Upper lobe of right lung (tissue), 1 donor: ENCODE measurements at regions not wholly inside any gene's neighbourhood (a gene's known extent, or its start where the extent isn't known, plus 50 kb on each side); places are given as distances from the start of the nearest gene placed in this dataset.

ENCODE experiments used
- ATAC-seq: fragments of 200-7000 bp; cut with Tn5 transposase; one replicate; pipeline ENCODE4 v1.9.1; 2020; ENCODE audit warnings: mild to moderate bottlenecking, moderate library complexity
- DNase-seq: peaks from one replicate; pipeline ENCODE4 v3.0.0-alpha.2; 2020
- H3K27ac ChIP-seq: fragments of 200-600 bp; one replicate; pipeline ENCODE4 v1.8.0; 2022
- H3K27me3 ChIP-seq: fragments of 200-600 bp; one replicate; pipeline ENCODE4 v1.8.0; 2022; ENCODE audit warnings: mild to moderate bottlenecking
- H3K36me3 ChIP-seq: fragments of 200-600 bp; one replicate; pipeline ENCODE4 v1.8.0; 2022
- H3K4me1 ChIP-seq: fragments of 200-600 bp; one replicate; pipeline ENCODE4 v1.8.0; 2022
- H3K4me3 ChIP-seq: fragments of 200-600 bp; one replicate; pipeline ENCODE4 v1.8.0; 2022; ENCODE audit warnings: mild to moderate bottlenecking
- H3K9me3 ChIP-seq: fragments of 200-600 bp; one replicate; pipeline ENCODE4 v1.8.0; 2022
- CTCF ChIP-seq: fragments of 200-600 bp; IDR thresholded peaks from one replicate; pipeline ENCODE4 v1.8.0; 2022; ENCODE audit warnings: antibody characterized with exemption
- intact Hi-C: fragments of 100-400 bp; cut with DNase I; formaldehyde crosslinking; loops from one replicate; pipeline ENCODE4 v1.11.0; 2022
- donor health status: DM: no; HTN: yes; CAD: no; lungs with severe emphysema.

- no peak for TF ChIP-seq CTCF
- intact Hi-C loops, result no loop called here
- ATAC-seq, result no peak
- Histone ChIP-seq H3K27me3 (no peaks in the 10 kb centered on the region), H3K4me3 (no peak overlapping the region), H3K36me3 (no peaks in the 10 kb centered on the region), H3K9me3 (no peaks in the 10 kb centered on the region), H3K27ac (no peak overlapping the region), H3K4me1 (no peaks in the 10 kb centered on the region)
- no peak for DNase-seq
These were observed 209.1 kb downstream of the IRF8 start for GRCh38 chr16:86108062-86108461.

GRCh38 chr16:86110134-86110533, 211.2 kb downstream of the IRF8 start:
- Histone ChIP-seq H3K27ac (no peak overlapping the region), H3K4me1 (no peaks in the 10 kb centered on the region), H3K4me3 (no peak overlapping the region), H3K9me3 (no peaks in the 10 kb centered on the region), H3K36me3 (no peaks in the 10 kb centered on the region), H3K27me3 (no peaks in the 10 kb centered on the region)
- intact Hi-C loops, result no loop called here
- no peak for TF ChIP-seq CTCF
- DNase-seq (no peak), ATAC-seq (no peak)

GRCh38 chr16:86110726-86111125, 211.8 kb downstream of the IRF8 start:
- no peaks in the 10 kb centered on the region for H3K36me3 ChIP-seq
- H3K4me1 ChIP-seq, result no peaks in the 10 kb centered on the region
- H3K9me3 ChIP-seq, result no peaks in the 10 kb centered on the region
- H3K27me3 ChIP-seq, result no peaks in the 10 kb centered on the region
- intact Hi-C loops, result no loop called here
- no peak overlapping the region for H3K4me3 ChIP-seq
- no peak overlapping the region for H3K27ac ChIP-seq
- no peak for ATAC-seq
- no peak for TF ChIP-seq CTCF
- DNase-seq, result no peak

- ATAC-seq (no peak), DNase-seq (no peak)
- intact Hi-C loops, result no loop called here
- no peaks in the 10 kb centered on the region for H3K27me3 ChIP-seq
- no peaks in the 10 kb centered on the region for H3K4me1 ChIP-seq
- H3K4me3 ChIP-seq, result no peak overlapping the region
- no peaks in the 10 kb centered on the region for H3K9me3 ChIP-seq
- no peak overlapping the region for H3K27ac ChIP-seq
- TF ChIP-seq CTCF, result no peak
- H3K36me3 ChIP-seq, result no peaks in the 10 kb centered on the region
These were observed 213.2 kb downstream of the IRF8 start for GRCh38 chr16:86112178-86112577.

- DNase-seq (no peak), ATAC-seq (no peak)
- H3K36me3 ChIP-seq, result no peaks in the 10 kb centered on the region
- H3K4me1 ChIP-seq, result no peaks in the 10 kb centered on the region
- intact Hi-C loops, result no loop called here
- no peaks in the 10 kb centered on the region for H3K9me3 ChIP-seq
- no peaks in the 10 kb centered on the region for H3K27me3 ChIP-seq
- no peak for TF ChIP-seq CTCF
- no peak overlapping the region for H3K27ac ChIP-seq
- no peak overlapping the region for H3K4me3 ChIP-seq
These were observed 218.3 kb downstream of the IRF8 start for GRCh38 chr16:86117235-86117634.

GRCh38 chr16:86117756-86118155, 218.8 kb downstream of the IRF8 start:
- Histone ChIP-seq H3K27ac (no peak overlapping the region), H3K27me3 (peaks cover 4% of the 10 kb centered on the region), H3K4me1 (no peaks in the 10 kb centered on the region), H3K36me3 (no peaks in the 10 kb centered on the region), H3K9me3 (no peaks in the 10 kb centered on the region), H3K4me3 (no peak overlapping the region)
- ATAC-seq (no peak), DNase-seq (no peak)
- intact Hi-C loops, result no loop called here
- TF ChIP-seq CTCF, result no peak
